Prostate gland (tissue), 2 donors: ENCODE measurements at regions not wholly inside any gene's neighbourhood (a gene's known extent, or its start where the extent isn't known, plus 50 kb on each side); places are given as distances from the start of the nearest gene placed in this dataset.
"Not testable (repeated sequence)": the region's sequence is repeated elsewhere in the genome, so short reads cannot be mapped to it uniquely, and the experiment has no call there.

Source experiments
- CTCF ChIP-seq, 4 experiments: fragments of 200-600 bp in 2 of 4; fragments of 450-650 bp in 2 of 4; sonication (generic) in 2 of 4; IDR thresholded peaks; 1 replicate in 3 of 4; 2 replicates in 1 of 4; pipeline ENCODE4 v1.5.1; 2016 to 2019; ENCODE audit warnings: antibody characterized with exemption in 4 of 4, mild to moderate bottlenecking in 2 of 4, moderate library complexity in 2 of 4
- POLR2A ChIP-seq: fragments of 450-650 bp; IDR thresholded peaks from one replicate; pipeline ENCODE4 v1.6.1; 2016; ENCODE audit warnings: antibody characterized with exemption, mild to moderate bottlenecking
- POLR2AphosphoS5 ChIP-seq: sonication (generic); formaldehyde crosslinking; IDR thresholded peaks from one replicate; pipeline ENCODE4 v1.6.1; 2017; ENCODE audit warnings: antibody characterized with exemption

- TF ChIP-seq CTCF (IDR thresholded peaks at IDR 0.05); POLR2AphosphoS5; POLR2A: not testable (repeated sequence)
Measured at GRCh38 chr15:85255502-85255901, 124.9 kb upstream of the AKAP13 start.
